ENCODE measurements at regions not wholly inside any gene's neighbourhood (a gene's known extent, or its start where the extent isn't known, plus 50 kb on each side); places are given as distances from the start of the nearest gene placed in this dataset.

DNA sequence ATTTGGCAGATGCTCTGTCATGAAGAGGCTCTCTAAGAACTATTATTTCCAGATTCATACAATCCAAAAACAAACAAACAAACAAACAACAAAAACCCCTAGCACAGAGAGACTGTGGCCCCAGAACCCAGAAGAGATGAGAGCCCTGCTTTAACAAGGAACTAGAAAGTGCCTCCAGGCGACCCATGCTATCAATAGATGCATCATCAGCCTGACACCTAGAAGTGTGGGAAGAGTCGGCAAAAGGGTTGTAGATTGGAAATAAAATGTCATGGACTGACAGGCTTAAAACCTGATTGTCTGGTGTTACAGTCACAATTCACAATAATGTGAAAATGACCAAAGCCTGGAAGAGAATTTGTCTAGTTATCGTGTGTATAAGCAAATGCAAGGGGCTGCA lies 50.6 kb upstream of the FLRT2 start:
- TF ChIP-seq SIN3A (IDR thresholded peaks at IDR 0.05; ENCODE audit: borderline replicate concordance, insufficient read depth, low read depth, low read length): no peak
- TF ChIP-seq, protein P1, sequence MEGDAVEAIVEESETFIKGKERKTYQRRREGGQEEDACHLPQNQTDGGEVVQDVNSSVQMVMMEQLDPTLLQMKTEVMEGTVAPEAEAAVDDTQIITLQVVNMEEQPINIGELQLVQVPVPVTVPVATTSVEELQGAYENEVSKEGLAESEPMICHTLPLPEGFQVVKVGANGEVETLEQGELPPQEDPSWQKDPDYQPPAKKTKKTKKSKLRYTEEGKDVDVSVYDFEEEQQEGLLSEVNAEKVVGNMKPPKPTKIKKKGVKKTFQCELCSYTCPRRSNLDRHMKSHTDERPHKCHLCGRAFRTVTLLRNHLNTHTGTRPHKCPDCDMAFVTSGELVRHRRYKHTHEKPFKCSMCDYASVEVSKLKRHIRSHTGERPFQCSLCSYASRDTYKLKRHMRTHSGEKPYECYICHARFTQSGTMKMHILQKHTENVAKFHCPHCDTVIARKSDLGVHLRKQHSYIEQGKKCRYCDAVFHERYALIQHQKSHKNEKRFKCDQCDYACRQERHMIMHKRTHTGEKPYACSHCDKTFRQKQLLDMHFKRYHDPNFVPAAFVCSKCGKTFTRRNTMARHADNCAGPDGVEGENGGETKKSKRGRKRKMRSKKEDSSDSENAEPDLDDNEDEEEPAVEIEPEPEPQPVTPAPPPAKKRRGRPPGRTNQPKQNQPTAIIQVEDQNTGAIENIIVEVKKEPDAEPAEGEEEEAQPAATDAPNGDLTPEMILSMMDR (IDR thresholded peaks at IDR 0.05): no peak
- no peak for TF ChIP-seq POLR2AphosphoS5 (IDR thresholded peaks at IDR 0.05; ENCODE audit: low read depth, low read length)
- TF ChIP-seq, protein P2, sequence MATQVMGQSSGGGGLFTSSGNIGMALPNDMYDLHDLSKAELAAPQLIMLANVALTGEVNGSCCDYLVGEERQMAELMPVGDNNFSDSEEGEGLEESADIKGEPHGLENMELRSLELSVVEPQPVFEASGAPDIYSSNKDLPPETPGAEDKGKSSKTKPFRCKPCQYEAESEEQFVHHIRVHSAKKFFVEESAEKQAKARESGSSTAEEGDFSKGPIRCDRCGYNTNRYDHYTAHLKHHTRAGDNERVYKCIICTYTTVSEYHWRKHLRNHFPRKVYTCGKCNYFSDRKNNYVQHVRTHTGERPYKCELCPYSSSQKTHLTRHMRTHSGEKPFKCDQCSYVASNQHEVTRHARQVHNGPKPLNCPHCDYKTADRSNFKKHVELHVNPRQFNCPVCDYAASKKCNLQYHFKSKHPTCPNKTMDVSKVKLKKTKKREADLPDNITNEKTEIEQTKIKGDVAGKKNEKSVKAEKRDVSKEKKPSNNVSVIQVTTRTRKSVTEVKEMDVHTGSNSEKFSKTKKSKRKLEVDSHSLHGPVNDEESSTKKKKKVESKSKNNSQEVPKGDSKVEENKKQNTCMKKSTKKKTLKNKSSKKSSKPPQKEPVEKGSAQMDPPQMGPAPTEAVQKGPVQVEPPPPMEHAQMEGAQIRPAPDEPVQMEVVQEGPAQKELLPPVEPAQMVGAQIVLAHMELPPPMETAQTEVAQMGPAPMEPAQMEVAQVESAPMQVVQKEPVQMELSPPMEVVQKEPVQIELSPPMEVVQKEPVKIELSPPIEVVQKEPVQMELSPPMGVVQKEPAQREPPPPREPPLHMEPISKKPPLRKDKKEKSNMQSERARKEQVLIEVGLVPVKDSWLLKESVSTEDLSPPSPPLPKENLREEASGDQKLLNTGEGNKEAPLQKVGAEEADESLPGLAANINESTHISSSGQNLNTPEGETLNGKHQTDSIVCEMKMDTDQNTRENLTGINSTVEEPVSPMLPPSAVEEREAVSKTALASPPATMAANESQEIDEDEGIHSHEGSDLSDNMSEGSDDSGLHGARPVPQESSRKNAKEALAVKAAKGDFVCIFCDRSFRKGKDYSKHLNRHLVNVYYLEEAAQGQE (IDR thresholded peaks at IDR 0.05; ENCODE audit: insufficient read depth in 1 of 2, low read depth in 2 of 2, low read length in 1 of 2): no peak
- no peak for TF ChIP-seq TCF7L2 (IDR thresholded peaks at IDR 0.05; ENCODE audit: low read depth, low read length)
